Smooth muscle cell (in vitro differentiated cells): ENCODE measurements at regions not wholly inside any gene's neighbourhood (a gene's known extent, or its start where the extent isn't known, plus 50 kb on each side); places are given as distances from the start of the nearest gene placed in this dataset.
"Not testable (repeated sequence)": the region's sequence is repeated elsewhere in the genome, so short reads cannot be mapped to it uniquely, and the experiment has no call there.

Experiments used
- DNase-seq: peaks from one replicate; lab custom pipeline; 2025; ENCODE audit not compliant: unreplicated experiment; lab: John Stamatoyannopoulos, UW
- H2AFZ ChIP-seq: fragments of 200-600 bp; sonication (generic); 2 replicates; pipeline ENCODE4 v1.6.0; 2016; ENCODE audit warnings: antibody characterized with exemption, low read depth, mild to moderate bottlenecking
- H3F3A ChIP-seq: fragments of 200-600 bp; sonication (generic); 2 replicates; pipeline ENCODE4 v1.6.0; 2017; ENCODE audit warnings: antibody characterized with exemption, low read depth
- H3K27ac ChIP-seq: fragments of 200-600 bp; sonication (generic); 2 replicates; pipeline ENCODE4 v1.5.1; 2016; ENCODE audit warnings: low read depth, mild to moderate bottlenecking
- H3K27me3 ChIP-seq: fragments of 200-600 bp; sonication (generic); 2 replicates; pipeline ENCODE4 v1.6.1; 2016; ENCODE audit warnings: low read depth, mild to moderate bottlenecking
- H3K36me3 ChIP-seq: fragments of 200-600 bp; sonication (generic); 2 replicates; pipeline ENCODE4 v1.5.1; 2016; ENCODE audit warnings: low read depth
- H3K4me1 ChIP-seq: fragments of 200-600 bp; sonication (generic); 2 replicates; pipeline ENCODE4 v1.5.1; 2016; ENCODE audit warnings: low read depth
- H3K4me2 ChIP-seq: fragments of 200-600 bp; sonication (generic); 2 replicates; pipeline ENCODE4 v1.6.0; 2016; ENCODE audit warnings: mild to moderate bottlenecking
- H3K4me3 ChIP-seq: fragments of 200-600 bp; sonication (generic); 2 replicates; pipeline ENCODE4 v1.5.1; 2016; ENCODE audit warnings: mild to moderate bottlenecking
- H3K79me2 ChIP-seq: fragments of 200-600 bp; sonication (generic); 2 replicates; pipeline ENCODE4 v1.6.0; 2016; ENCODE audit warnings: low read depth, mild to moderate bottlenecking
- H3K9ac ChIP-seq: fragments of 200-600 bp; sonication (generic); 2 replicates; pipeline ENCODE4 v1.6.0; 2016; ENCODE audit warnings: low read depth
- H3K9me3 ChIP-seq: fragments of 200-600 bp; sonication (generic); replicated peaks from 2 replicates; pipeline ENCODE4 v1.5.1; 2016; ENCODE audit warnings: low read depth
- H4K20me1 ChIP-seq: fragments of 200-600 bp; sonication (generic); 2 replicates; pipeline ENCODE4 v1.6.0; 2016; ENCODE audit warnings: low read depth
- WGBS: methylation state at CpG from one replicate; pipeline ENCODE4 v1.1.7; 2016; ENCODE audit warnings: low lambda C conversion rate; 5-methylcytosine and 5-hydroxymethylcytosine counted together

GRCh38 chr16:29177203-29177887, 192.5 kb downstream of the LAT start:
- H2AFZ ChIP-seq, H3K9ac ChIP-seq, H3K4me1 ChIP-seq, H3K4me3 ChIP-seq, H3K9me3 ChIP-seq, H3K4me2 ChIP-seq, H3F3A ChIP-seq, H3K36me3 ChIP-seq, H3K79me2 ChIP-seq, H3K27me3 ChIP-seq, DNase-seq, H4K20me1 ChIP-seq, H3K27ac ChIP-seq: not testable (repeated sequence)
- WGBS, result 69% methylated on average over 26 of the region's 30 CpGs

- H3K9me3 ChIP-seq, H3K4me1 ChIP-seq, H3K27ac ChIP-seq, H3K79me2 ChIP-seq, H3K27me3 ChIP-seq, H3K4me3 ChIP-seq, H3K36me3 ChIP-seq, H2AFZ ChIP-seq, H3F3A ChIP-seq, DNase-seq, H3K9ac ChIP-seq, H3K4me2 ChIP-seq, H4K20me1 ChIP-seq: not testable (repeated sequence)
- 98% methylated on average over 7 of the region's 7 CpGs for WGBS
Measured at GRCh38 chr16:29176822-29177202, 192.0 kb downstream of the LAT start.

- H2AFZ ChIP-seq, H3K79me2 ChIP-seq, H3K4me3 ChIP-seq, H3K4me1 ChIP-seq, H3K4me2 ChIP-seq, H3K36me3 ChIP-seq, DNase-seq, H3K9me3 ChIP-seq, H3K9ac ChIP-seq, H3K27ac ChIP-seq, H3K27me3 ChIP-seq, H3F3A ChIP-seq, H4K20me1 ChIP-seq: not testable (repeated sequence)
- WGBS, result 82% methylated on average over 5 of the region's 7 CpGs
Measured at GRCh38 chr16:29176154-29176470, 191.3 kb downstream of the LAT start.

GRCh38 chr16:29175411-29176153, 190.7 kb downstream of the LAT start:
- not testable (repeated sequence) for H3K4me2 ChIP-seq, H3K4me3 ChIP-seq

GRCh38 chr16:29173371-29174305, 188.8 kb downstream of the LAT start:
- H3K4me2 ChIP-seq, H3K4me3 ChIP-seq, H3K36me3 ChIP-seq, H3K27ac ChIP-seq, H3F3A ChIP-seq, H3K27me3 ChIP-seq, H4K20me1 ChIP-seq, DNase-seq, H3K79me2 ChIP-seq, H3K4me1 ChIP-seq, H2AFZ ChIP-seq, H3K9me3 ChIP-seq, H3K9ac ChIP-seq: not testable (repeated sequence)
- 90% methylated on average over 16 of the region's 16 CpGs for WGBS

More at GRCh38 chr16:29175411-29176153, 190.7 kb downstream of the LAT start:
- not testable (repeated sequence) for H3K79me2 ChIP-seq, H2AFZ ChIP-seq, H3K27me3 ChIP-seq, H3K27ac ChIP-seq, DNase-seq, H3K9ac ChIP-seq, H4K20me1 ChIP-seq, H3K36me3 ChIP-seq, H3K9me3 ChIP-seq, H3K4me1 ChIP-seq, H3F3A ChIP-seq
- WGBS, result 91% methylated on average over 18 of the region's 19 CpGs

- H3K36me3 ChIP-seq, H2AFZ ChIP-seq, H3K4me1 ChIP-seq, H3K27me3 ChIP-seq, DNase-seq, H3K9ac ChIP-seq, H4K20me1 ChIP-seq, H3K9me3 ChIP-seq, H3K4me2 ChIP-seq, H3K27ac ChIP-seq, H3K79me2 ChIP-seq, H3F3A ChIP-seq, H3K4me3 ChIP-seq: not testable (repeated sequence)
- WGBS, result 93% methylated on average over 7 of the region's 7 CpGs
Measured at GRCh38 chr16:29172098-29172724, 187.4 kb downstream of the LAT start.

GRCh38 chr16:29171296-29171695, 186.4 kb downstream of the LAT start:
- not testable (repeated sequence) for H3K4me1 ChIP-seq, H3K27me3 ChIP-seq, H3K9ac ChIP-seq, H3K36me3 ChIP-seq, H3K79me2 ChIP-seq, H3K9me3 ChIP-seq, DNase-seq, H3F3A ChIP-seq, H4K20me1 ChIP-seq, H3K4me3 ChIP-seq, H3K4me2 ChIP-seq, H2AFZ ChIP-seq, H3K27ac ChIP-seq
- WGBS, result 94% methylated on average over 6 of the region's 6 CpGs
